ENCODE measurements at regions not wholly inside any gene's neighbourhood (a gene's known extent, or its start where the extent isn't known, plus 50 kb on each side); places are given as distances from the start of the nearest gene placed in this dataset.

DNA sequence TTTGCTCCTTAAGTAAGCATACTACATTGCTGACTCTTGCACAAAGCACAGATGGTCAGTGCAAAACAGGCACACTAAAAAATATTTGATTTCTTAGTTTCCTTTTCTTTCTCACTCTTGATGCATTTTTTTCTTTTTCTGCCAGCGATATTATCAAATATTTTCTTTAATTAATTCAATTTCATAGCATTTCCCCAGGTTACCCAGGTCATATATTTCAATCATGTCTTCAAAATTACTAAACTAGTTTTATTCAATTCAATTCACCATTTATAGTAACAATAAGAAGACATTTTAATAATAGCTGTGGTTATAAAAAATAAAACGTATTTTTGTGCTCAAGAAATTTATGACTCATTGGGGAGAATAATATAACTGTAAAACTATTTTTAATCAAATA is 421.2 kb downstream of the GASK1B start:
- peaks cover 0 to 19% (median 0%) of the 10 kb centered on the region in 11 donors for H3K9me3 ChIP-seq
- intact Hi-C loops (cut with DNase I): no loop called here
- no peaks in the 10 kb centered on the region for H3K36me3 ChIP-seq
- H3K4me3 ChIP-seq: no peak overlapping the region
- WGBS, 2 donors: 76 to 85% methylated on average over 2 of the region's 2 CpGs
- no peak overlapping the region for H3K27ac ChIP-seq
- no peaks in the 10 kb centered on the region for H3K27me3 ChIP-seq
- TF ChIP-seq, protein P1, sequence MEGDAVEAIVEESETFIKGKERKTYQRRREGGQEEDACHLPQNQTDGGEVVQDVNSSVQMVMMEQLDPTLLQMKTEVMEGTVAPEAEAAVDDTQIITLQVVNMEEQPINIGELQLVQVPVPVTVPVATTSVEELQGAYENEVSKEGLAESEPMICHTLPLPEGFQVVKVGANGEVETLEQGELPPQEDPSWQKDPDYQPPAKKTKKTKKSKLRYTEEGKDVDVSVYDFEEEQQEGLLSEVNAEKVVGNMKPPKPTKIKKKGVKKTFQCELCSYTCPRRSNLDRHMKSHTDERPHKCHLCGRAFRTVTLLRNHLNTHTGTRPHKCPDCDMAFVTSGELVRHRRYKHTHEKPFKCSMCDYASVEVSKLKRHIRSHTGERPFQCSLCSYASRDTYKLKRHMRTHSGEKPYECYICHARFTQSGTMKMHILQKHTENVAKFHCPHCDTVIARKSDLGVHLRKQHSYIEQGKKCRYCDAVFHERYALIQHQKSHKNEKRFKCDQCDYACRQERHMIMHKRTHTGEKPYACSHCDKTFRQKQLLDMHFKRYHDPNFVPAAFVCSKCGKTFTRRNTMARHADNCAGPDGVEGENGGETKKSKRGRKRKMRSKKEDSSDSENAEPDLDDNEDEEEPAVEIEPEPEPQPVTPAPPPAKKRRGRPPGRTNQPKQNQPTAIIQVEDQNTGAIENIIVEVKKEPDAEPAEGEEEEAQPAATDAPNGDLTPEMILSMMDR (IDR thresholded peaks at IDR 0.05): no peak
- ATAC-seq (no peak), DNase-seq (no peak)
- H3K4me1 ChIP-seq: no peaks in the 10 kb centered on the region

DNA sequence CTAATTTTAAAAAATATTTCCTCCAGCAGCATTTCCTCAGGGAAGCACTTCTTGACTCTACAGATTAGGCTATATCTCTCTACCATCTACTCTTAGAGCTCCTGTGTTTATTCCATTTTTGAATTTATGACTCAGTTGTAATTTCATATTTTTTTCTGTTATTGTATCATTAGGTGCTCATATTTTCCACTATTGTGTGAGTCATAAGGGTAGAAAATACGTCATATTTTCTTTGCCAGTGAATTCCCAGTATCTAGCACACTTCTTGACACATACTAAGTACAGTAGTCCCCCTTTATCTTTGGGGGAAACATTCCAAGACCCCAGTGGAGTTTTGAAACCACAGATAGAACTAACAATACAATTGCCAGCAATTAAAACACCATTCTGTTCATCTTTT is 431.2 kb downstream of the GASK1B start:
- no peak for DNase-seq
- no peak for ATAC-seq
- no peak overlapping the region for H3K4me3 ChIP-seq
- H3K27me3 ChIP-seq: no peaks in the 10 kb centered on the region
- no peaks in the 10 kb centered on the region for H3K4me1 ChIP-seq
- TF ChIP-seq, protein P1 (IDR thresholded peaks at IDR 0.05): no peak
- H3K9me3 ChIP-seq: peaks cover 0 to 6% (median 0%) of the 10 kb centered on the region in 11 donors
- 60 to 73% methylated on average over 1 of the region's 1 CpG for WGBS, 2 donors
- intact Hi-C loops (cut with DNase I): no loop called here
- H3K36me3 ChIP-seq: no peaks in the 10 kb centered on the region
- H3K27ac ChIP-seq: no peak overlapping the region

DNA sequence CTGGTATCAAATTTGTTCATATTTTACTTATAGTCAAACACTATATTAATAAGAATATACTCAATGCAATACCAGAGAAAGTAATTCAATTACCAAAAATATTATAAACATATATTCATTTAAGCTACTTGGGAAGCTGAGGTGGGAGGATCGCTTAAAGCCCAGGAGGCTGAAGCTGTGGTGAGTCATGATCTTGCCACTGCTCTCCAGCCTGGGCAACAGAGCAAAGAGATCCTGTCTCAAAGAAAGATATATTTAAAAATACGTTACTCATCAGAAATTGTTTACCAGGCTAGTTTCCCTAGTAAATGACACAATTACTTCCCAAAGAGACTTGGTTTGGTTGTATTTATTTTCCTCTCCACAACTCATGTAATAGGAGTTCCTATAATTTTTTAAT is 433.6 kb downstream of the GASK1B start:
- Histone ChIP-seq H3K4me3 (no peak overlapping the region), H3K9me3 (no peaks in the 10 kb centered on the region), H3K36me3 (no peaks in the 10 kb centered on the region), H3K27me3 (no peaks in the 10 kb centered on the region), H3K4me1 (no peaks in the 10 kb centered on the region), H3K27ac (no peak overlapping the region)
- TF ChIP-seq, protein P1 (IDR thresholded peaks at IDR 0.05): no peak
- DNase-seq (no peak), ATAC-seq (no peak)
- intact Hi-C loops (cut with DNase I): no loop called here
- 56 to 57% methylated on average over 2 of the region's 2 CpGs for WGBS, 2 donors

DNA sequence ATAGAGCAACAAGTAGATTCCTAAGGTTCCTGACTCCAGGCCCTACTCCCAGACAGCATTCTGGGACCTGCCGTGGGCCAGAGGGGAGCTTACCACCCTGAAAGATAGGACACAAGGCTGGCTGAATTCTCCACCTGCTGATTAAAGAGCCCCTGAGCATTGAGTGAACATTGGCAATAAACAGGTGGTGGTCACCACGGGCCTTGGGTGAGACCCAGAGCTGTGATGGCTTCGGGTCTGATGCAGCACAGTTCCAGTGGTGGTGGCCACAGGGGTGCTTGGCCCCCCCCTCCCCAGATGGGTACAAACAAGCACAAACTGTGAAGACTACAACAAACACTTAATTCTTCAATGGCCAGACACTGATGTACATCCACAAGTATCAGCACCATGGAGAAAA is 444.6 kb downstream of the GASK1B start:
- peaks cover 0 to 4% (median 0%) of the 10 kb centered on the region in 11 donors for H3K9me3 ChIP-seq
- TF ChIP-seq, protein P1 (IDR thresholded peaks at IDR 0.05): no peak
- intact Hi-C loops (cut with DNase I): no loop called here
- no peak overlapping the region for H3K27ac ChIP-seq
- H3K4me1 ChIP-seq: no peaks in the 10 kb centered on the region
- 89 to 90% methylated on average over 3 of the region's 3 CpGs for WGBS, 2 donors
- ATAC-seq (no peak), DNase-seq (no peak)
- H3K4me3 ChIP-seq: no peak overlapping the region
- no peaks in the 10 kb centered on the region for H3K36me3 ChIP-seq
- no peaks in the 10 kb centered on the region for H3K27me3 ChIP-seq

DNA sequence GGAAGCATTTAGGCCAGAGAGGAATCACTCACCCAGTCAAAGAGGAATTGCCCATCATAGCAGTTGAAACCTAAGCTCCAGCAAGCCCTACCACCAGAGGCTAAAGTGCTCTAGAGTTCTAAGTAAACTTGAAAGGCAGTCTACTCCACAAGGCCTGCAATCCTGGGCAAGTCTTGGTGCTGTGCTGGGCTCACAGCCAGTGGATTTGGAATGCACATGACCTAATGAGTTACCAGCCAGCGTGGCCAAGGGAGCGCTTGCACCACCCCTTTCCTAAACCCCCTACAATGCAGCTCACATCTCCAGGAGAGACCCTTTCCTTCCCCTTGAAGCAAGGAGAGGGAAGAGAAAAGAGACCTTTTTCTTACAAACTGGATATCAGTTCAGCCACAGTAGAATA is 445.7 kb downstream of the GASK1B start:
- WGBS, 2 donors: 74 to 79% methylated on average over 2 of the region's 2 CpGs

More for the DNA sequence above, 445.7 kb downstream of the GASK1B start:
- H3K27me3 ChIP-seq: no peaks in the 10 kb centered on the region
- H3K27ac ChIP-seq: no peak overlapping the region
- no peak for DNase-seq
- H3K4me1 ChIP-seq: no peaks in the 10 kb centered on the region
- intact Hi-C loops (cut with DNase I): no loop called here
- H3K9me3 ChIP-seq: peaks cover 0 to 4% (median 0%) of the 10 kb centered on the region in 11 donors
- TF ChIP-seq, protein P1 (IDR thresholded peaks at IDR 0.05): no peak
- H3K36me3 ChIP-seq: no peaks in the 10 kb centered on the region
- H3K4me3 ChIP-seq: no peak overlapping the region
- ATAC-seq: no peak
